ENCODE measurements at regions not wholly inside any gene's neighbourhood (a gene's known extent, or its start where the extent isn't known, plus 50 kb on each side); places are given as distances from the start of the nearest gene placed in this dataset.

DNA sequence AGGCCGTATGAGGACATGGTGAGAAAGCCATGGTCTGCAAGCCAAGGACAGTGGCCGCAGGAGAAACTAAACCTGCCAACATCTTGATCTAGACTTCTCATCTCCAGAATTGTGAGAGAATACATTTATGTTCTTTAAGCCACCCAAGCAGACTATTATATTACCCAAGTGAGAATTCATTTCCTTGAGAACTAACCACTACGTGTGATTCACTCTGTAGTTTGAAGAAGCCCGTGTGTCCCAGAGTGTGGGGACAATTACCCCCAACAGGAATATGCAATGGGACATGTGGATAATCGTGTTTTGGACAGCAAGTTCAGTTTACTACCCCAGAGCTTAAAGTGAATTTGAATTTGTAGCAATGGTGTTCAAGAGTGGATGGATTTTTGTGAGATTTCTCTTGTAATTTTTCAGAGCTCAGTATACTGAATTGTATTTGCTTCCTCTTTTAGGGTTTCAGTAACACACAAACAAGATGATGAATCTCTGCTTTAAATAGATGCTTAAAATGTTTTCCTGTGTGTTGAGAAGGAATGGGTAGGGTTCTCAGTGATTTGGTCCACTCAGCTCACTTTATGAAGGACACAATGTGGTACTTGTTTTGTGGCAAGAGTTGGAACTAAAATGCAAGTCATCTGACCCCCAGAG lies 100.0 kb upstream of the ARHGAP20 start:
- TF ChIP-seq FOXA1 (IDR thresholded peaks at IDR 0.05): no peak
- TF ChIP-seq FOXM1 (IDR thresholded peaks at IDR 0.05; ENCODE audit: borderline replicate concordance): no peak
- TF ChIP-seq SP1 (IDR thresholded peaks at IDR 0.05): no peak
- TF ChIP-seq L3MBTL2 (conservative IDR thresholded peaks at IDR 0.05): no peak
- TF ChIP-seq FOXK2 (IDR thresholded peaks at IDR 0.05): no peak
- TF ChIP-seq CTBP1 (IDR thresholded peaks at IDR 0.05; ENCODE audit: borderline replicate concordance): no peak
- TF ChIP-seq NFRKB (IDR thresholded peaks at IDR 0.05): no peak
- TF ChIP-seq TARDBP (IDR thresholded peaks at IDR 0.05): no peak
- TF ChIP-seq, protein P1, sequence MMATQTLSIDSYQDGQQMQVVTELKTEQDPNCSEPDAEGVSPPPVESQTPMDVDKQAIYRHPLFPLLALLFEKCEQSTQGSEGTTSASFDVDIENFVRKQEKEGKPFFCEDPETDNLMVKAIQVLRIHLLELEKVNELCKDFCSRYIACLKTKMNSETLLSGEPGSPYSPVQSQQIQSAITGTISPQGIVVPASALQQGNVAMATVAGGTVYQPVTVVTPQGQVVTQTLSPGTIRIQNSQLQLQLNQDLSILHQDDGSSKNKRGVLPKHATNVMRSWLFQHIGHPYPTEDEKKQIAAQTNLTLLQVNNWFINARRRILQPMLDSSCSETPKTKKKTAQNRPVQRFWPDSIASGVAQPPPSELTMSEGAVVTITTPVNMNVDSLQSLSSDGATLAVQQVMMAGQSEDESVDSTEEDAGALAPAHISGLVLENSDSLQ (IDR thresholded peaks at IDR 0.05): no peak
- no peak for TF ChIP-seq ARNT (IDR thresholded peaks at IDR 0.05)
- no peak for TF ChIP-seq SUZ12 (IDR thresholded peaks at IDR 0.05)
- TF ChIP-seq BHLHE40 (IDR thresholded peaks at IDR 0.05; ENCODE audit: borderline replicate concordance): no peak
- no peak for TF ChIP-seq HDGF (IDR thresholded peaks at IDR 0.05; ENCODE audit: borderline replicate concordance)
- TF ChIP-seq ELF4 (IDR thresholded peaks at IDR 0.05): no peak
